Astrocyte (in vitro differentiated cells and primary cell): ENCODE measurements at regions not wholly inside any gene's neighbourhood (a gene's known extent, or its start where the extent isn't known, plus 50 kb on each side); places are given as distances from the start of the nearest gene placed in this dataset.

Experiments used
- DNase-seq: peaks from one replicate; pipeline ENCODE4 v3.0.0-alpha.2; 2010; ENCODE audit warnings: low read depth
- FAIRE-seq: peaks from 2 replicates; lab custom pipeline; 2011; peaks lifted over from hg19 to GRCh38; lab: Jason Lieb, UNC
- H2AFZ ChIP-seq: 2 replicates; pipeline ENCODE4 v1.6.0; 2012; ENCODE audit warnings: low read depth, low read length, inconsistent platforms
- H3K27ac ChIP-seq: 2 replicates; pipeline ENCODE4 v1.5.1; 2011; ENCODE audit warnings: low read depth, low read length, inconsistent platforms
- H3K27me3 ChIP-seq: 2 replicates; pipeline ENCODE4 v1.6.0; 2011; ENCODE audit warnings: low read length, inconsistent platforms; ENCODE audit not compliant: insufficient read depth
- H3K36me3 ChIP-seq: 2 replicates; pipeline ENCODE4 v1.5.1; 2011; ENCODE audit warnings: low read length, inconsistent platforms; ENCODE audit not compliant: insufficient read depth
- H3K4me1 ChIP-seq: 2 replicates; pipeline ENCODE4 v1.5.1; 2011; ENCODE audit warnings: low read length, inconsistent platforms; ENCODE audit not compliant: insufficient read depth
- H3K4me2 ChIP-seq: 2 replicates; pipeline ENCODE4 v1.6.0; 2012; ENCODE audit warnings: low read length, inconsistent platforms
- H3K4me3 ChIP-seq: 2 replicates; pipeline ENCODE4 v1.5.1; 2011; ENCODE audit warnings: low read depth, mild to moderate bottlenecking, low read length, inconsistent platforms; ENCODE audit not compliant: insufficient read depth
- H3K79me2 ChIP-seq: 2 replicates; pipeline ENCODE4 v1.6.0; 2012; ENCODE audit warnings: mild to moderate bottlenecking, low read length, inconsistent platforms; ENCODE audit not compliant: insufficient read depth
- H3K9ac ChIP-seq: 2 replicates; pipeline ENCODE4 v1.6.0; 2012; ENCODE audit warnings: mild to moderate bottlenecking, low read length, inconsistent platforms
- H3K9me3 ChIP-seq: 2 replicates; pipeline ENCODE4 v1.5.1; 2012; ENCODE audit warnings: low read depth, mild to moderate bottlenecking, low read length, inconsistent platforms; ENCODE audit not compliant: insufficient read depth
- H4K20me1 ChIP-seq: 2 replicates; pipeline ENCODE4 v1.6.0; 2012; ENCODE audit warnings: low read length, inconsistent platforms; ENCODE audit not compliant: insufficient read depth
- H3K27ac Mint-ChIP-seq: one replicate; pipeline ENCODE4 v1.8.0; 2021; ENCODE audit warnings: mild to moderate bottlenecking, mixed read lengths; ENCODE audit not compliant: unreplicated experiment
- H3K27me3 Mint-ChIP-seq: one replicate; pipeline ENCODE4 v1.8.0; 2021; ENCODE audit warnings: low read depth, mixed read lengths; ENCODE audit not compliant: unreplicated experiment
- H3K36me3 Mint-ChIP-seq: one replicate; pipeline ENCODE4 v1.8.0; 2021; ENCODE audit warnings: low read depth, mixed read lengths; ENCODE audit not compliant: unreplicated experiment
- H3K4me1 Mint-ChIP-seq: one replicate; pipeline ENCODE4 v1.8.0; 2021; ENCODE audit warnings: low read depth, mixed read lengths; ENCODE audit not compliant: unreplicated experiment
- H3K4me3 Mint-ChIP-seq: one replicate; pipeline ENCODE4 v1.8.0; 2021; ENCODE audit warnings: mild to moderate bottlenecking, moderate library complexity, mixed read lengths; ENCODE audit not compliant: unreplicated experiment
- H3K9me3 Mint-ChIP-seq: one replicate; pipeline ENCODE4 v1.8.0; 2021; ENCODE audit warnings: mild to moderate bottlenecking, mixed read lengths; ENCODE audit not compliant: unreplicated experiment
- CTCF ChIP-seq: IDR thresholded peaks from 2 replicates; pipeline ENCODE4 v1.5.1; 2011; ENCODE audit warnings: low read depth, mild to moderate bottlenecking, inconsistent platforms, low read length, moderate library complexity; ENCODE audit not compliant: insufficient read depth
- EZH2 ChIP-seq: IDR thresholded peaks from 2 replicates; pipeline ENCODE4 v1.6.1; 2012; ENCODE audit warnings: mild to moderate bottlenecking, low read length, inconsistent platforms; ENCODE audit not compliant: insufficient read depth

GRCh38 chr5:84961193-84961592 lies 576.5 kb upstream of the EDIL3 start:
- Histone ChIP-seq H3K9ac (no peak overlapping the region), H3K27ac (no peak overlapping the region), H3K4me3 (no peak overlapping the region), H3K4me2 (no peak overlapping the region), H3K36me3 (no peaks in the 10 kb centered on the region), H3K79me2 (no peaks in the 10 kb centered on the region), H3K4me1 (no peaks in the 10 kb centered on the region), H3K27me3 (no peaks in the 10 kb centered on the region), H4K20me1 (no peaks in the 10 kb centered on the region), H3K9me3 (peaks cover 3% of the 10 kb centered on the region), H2AFZ (no peak overlapping the region)
- Mint-ChIP-seq H3K27me3 (no peaks in the 10 kb centered on the region), H3K4me1 (no peaks in the 10 kb centered on the region), H3K27ac (no peak overlapping the region), H3K4me3 (no peak overlapping the region), H3K9me3 (no peaks in the 10 kb centered on the region), H3K36me3 (no peaks in the 10 kb centered on the region)
- DNase-seq: no peak
- FAIRE-seq: no peak
- TF ChIP-seq CTCF (no peak), EZH2 (no peak)

- no peak overlapping the region for H2AFZ ChIP-seq
Measured at GRCh38 chr5:84961903-84962302, 577.2 kb upstream of the EDIL3 start.

More at GRCh38 chr5:84961903-84962302, 577.2 kb upstream of the EDIL3 start:
- FAIRE-seq (no peak), DNase-seq (no peak)
- H3K4me1 Mint-ChIP-seq: no peaks in the 10 kb centered on the region
- no peaks in the 10 kb centered on the region for H3K9me3 Mint-ChIP-seq
- no peak overlapping the region for H3K27ac Mint-ChIP-seq
- Histone ChIP-seq H3K79me2 (no peaks in the 10 kb centered on the region), H3K36me3 (no peaks in the 10 kb centered on the region), H3K9me3 (peaks cover 3% of the 10 kb centered on the region), H3K27ac (no peak overlapping the region), H3K27me3 (no peaks in the 10 kb centered on the region), H3K9ac (no peak overlapping the region), H4K20me1 (no peaks in the 10 kb centered on the region), H3K4me1 (no peaks in the 10 kb centered on the region), H3K4me2 (no peak overlapping the region), H3K4me3 (no peak overlapping the region)
- TF ChIP-seq CTCF: no peak
- TF ChIP-seq EZH2: no peak
- H3K36me3 Mint-ChIP-seq: no peaks in the 10 kb centered on the region
- no peaks in the 10 kb centered on the region for H3K27me3 Mint-ChIP-seq
- H3K4me3 Mint-ChIP-seq: no peak overlapping the region
